OCI-M1 (cell line): ENCODE measurements at regions not wholly inside any gene's neighbourhood (a gene's known extent, or its start where the extent isn't known, plus 50 kb on each side); places are given as distances from the start of the nearest gene placed in this dataset.
"Not testable (repeated sequence)": the region's sequence is repeated elsewhere in the genome, so short reads cannot be mapped to it uniquely, and the experiment has no call there.

Experiments
- DNase-seq: peaks from one replicate; lab custom pipeline; 2025; lab: John Stamatoyannopoulos, UW

DNA sequence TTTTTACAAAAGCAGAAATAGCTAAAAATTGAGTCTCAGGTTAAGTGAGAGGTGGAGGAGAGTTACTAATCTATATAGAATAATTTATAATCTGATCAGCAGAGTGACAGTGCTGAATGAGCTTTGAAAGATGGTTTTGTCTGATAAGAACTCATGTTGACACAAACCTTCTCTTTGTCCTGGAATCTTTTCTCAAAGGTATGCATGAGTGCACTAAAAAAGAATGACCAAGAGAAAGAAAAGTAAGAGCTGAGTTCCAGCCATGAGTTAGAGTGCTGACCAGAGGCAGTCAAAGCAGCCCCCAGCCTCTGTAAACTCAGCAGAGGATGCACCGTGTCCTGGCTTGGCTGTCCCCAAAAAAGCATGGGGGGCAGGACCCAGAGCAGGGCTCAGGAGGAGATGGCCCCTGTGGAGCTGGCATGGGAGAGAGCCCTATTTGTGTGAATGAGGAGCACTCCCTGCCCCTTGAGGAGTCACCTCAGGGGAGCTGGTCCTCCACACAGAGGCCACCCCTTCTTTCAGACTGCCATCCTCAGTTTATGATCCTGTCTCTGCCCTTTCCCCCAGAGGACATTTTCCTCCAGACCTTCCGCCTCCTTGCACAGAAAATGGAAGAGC lies 129.8 kb downstream of the SEC23A start:
- DNase-seq = no peak

DNA sequence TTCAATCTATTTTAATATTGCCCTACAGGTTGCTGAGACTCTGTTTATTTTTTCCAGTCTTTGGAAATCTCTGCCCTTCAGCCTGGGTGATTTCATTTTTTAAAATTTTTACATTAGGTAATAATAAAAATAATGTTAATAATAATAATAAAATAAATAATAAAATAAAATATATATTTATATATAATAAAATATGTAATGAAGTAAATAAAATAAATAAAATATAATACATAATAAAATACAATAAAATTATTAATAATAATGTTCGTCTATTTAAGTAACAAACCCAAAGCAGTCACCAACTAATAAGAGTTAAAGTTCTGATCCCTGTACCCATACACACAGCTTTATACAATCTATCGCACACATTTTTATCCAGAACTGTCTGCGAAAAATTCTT lies 130.5 kb downstream of the SEC23A start:
- no peak for DNase-seq

DNA sequence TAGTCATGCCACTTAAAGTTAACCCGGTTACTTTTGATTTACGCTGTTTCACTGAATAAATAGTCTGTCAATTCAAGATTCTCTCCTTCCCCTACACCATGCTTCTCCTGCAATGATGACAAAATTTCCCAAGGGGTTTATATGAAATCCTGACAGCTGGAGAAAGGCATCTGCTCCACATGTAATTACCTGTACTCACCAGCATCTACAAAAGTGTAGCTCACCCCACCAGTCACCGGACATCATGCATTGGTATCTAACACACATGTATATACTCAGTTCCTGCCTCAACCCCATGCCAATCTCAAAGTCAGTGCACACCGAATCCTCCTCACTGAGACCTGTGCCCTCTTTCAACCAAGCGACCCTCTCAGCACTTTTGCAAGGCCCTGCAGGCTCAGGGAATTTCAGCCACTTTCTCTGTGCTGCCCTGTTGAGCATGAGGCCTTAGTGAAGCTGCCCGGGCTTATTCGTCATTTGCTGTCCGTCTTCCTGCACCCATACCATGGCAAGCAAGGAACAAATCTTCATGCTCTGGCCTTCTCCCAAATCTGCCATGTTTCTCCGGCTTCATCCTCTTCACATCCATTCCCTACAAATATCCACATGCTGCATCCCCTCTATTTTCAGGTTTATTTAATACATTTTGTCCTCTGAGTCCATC lies 131.6 kb downstream of the SEC23A start:
- no peak for DNase-seq

DNA sequence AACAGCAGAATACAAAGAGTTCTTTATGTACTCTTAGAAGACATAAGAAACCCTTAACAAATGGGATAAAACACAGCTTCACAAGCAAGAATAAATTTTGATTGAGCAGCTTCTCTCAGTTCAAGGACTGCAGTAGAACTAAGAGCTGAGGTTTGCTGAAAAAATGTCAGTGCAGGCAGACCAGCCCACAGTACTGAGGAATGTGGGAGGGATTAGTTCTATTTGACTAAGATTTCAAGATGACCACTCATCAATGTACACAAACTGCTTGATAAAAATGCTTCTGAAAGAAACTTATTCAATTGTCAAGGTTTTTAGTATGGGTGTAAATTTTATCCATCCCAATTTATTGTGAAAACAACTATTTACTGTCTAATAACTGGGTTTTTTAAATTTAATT lies 138.4 kb downstream of the SEC23A start:
- no peak for DNase-seq

DNA sequence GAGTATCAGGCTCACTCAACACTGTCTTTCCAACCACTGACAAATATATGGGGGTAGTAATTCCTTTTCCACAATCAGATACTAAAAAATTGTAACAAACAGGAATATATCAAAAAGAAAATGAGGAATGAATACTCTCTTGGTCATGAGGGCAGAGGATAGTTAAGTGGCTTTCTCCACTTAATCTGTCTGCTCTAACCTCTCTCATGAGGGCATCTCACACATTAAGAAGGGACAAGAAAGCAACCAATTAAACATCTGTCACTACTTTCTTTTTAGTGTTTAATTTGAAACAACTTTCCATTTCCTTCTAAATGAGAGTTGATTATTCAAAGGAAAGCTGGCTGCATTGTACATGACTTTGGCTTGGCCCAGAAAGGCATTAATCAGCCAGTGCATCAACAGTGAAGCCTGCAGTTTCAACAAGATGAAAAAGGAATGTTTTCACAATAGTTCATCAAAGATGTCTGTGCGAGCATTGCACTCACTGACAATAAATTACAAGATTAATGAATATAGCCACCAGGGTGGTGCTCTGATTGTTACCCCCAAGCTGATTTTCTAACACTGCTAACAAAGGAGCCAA lies 142.0 kb downstream of the SEC23A start:
- DNase-seq = no peak

DNA sequence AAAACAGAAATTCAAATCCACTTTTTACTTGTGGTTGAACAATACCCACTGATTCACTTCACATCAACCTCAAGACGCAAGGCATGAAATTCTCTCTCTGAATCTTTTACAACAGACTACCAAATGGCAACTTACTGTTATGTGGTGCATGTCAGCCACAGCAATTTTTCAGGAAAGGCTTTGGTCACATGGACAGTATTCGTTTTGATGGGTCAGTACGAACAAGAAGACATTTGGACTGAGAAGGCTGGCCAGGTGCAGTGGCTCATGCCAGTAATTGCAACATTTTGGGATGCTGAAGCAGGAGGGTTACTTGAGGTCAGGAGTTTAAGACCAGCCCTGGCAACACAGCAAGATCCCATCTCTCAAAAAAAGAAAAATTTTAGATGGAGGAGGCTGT lies 144.0 kb downstream of the SEC23A start:
- DNase-seq = no peak

DNA sequence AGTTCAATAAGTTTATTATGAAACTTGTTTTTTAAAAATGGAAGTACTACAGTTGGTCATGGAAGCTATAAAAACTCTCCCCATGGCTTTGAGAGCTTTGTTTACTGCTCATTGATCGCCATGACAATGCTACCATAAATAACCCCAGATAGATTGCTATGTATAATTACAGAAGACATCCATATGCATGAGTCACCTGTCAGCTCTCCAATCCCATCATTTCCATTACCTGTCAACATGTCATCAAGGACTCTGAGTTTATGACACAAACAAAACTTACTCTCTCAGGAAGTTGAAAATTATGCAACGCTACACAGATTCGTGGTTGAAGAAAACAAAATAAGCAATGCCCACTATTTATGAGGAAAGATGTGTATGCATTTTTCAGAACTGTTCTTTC lies 144.4 kb downstream of the SEC23A start:
- no peak for DNase-seq

DNA sequence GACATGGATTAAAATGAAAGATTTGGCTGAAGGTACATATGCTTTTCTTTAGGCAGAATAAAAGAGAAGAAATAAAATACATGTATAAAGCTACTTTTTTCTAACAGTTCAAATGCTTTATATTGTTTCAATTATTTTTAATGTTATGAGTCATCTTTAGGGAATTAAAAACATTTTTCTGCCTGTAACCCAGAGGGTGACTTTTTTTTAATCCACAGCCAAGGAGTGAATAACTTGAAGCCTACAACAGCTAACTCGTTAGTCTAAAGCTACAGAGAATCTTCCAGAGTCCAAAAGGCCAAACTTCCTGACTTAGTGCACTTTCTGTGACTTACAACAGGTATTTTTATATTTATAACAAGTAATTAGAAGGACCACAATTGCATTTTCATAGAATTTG lies 151.6 kb downstream of the SEC23A start:
- DNase-seq = no peak

DNA sequence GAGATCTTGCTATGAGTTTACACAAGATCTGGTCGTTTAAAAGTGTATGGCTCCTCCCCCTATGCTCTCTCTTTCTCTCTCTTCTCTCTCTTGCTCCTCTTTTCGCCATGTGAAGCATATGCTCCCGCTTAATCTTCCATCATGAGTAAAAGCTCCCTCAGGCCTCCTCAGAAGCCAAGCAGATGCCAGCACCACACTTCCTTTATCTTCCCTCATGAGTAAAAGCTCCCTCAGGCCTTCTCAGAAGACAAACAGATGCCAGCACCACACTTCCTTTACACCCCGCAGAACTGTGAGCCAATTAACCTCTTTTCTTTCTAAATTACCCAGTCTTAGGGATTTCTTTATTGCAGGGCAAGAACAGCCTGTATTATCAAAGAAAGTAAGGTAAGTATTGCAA lies 152.4 kb downstream of the SEC23A start:
- DNase-seq = no peak

DNA sequence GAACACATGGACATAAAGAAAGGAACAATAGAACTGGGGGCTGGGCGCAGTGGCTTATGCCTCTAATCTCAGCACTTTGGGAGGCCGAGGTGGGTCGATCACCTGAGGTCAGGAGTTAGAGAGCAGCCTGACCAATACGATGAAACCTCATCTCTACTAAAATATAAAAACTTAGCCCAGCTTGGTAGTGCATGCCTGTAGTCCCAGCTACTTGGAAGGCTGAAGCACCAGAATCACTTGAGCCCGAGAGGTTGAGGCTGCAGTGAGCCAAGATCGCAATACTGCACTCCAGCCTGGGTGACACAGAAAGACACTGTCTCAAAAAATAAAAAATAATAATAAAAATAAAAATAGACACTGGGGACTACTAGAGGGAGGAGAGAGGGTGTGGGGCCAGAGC lies 154.5 kb downstream of the SEC23A start:
- DNase-seq = no peak

DNA sequence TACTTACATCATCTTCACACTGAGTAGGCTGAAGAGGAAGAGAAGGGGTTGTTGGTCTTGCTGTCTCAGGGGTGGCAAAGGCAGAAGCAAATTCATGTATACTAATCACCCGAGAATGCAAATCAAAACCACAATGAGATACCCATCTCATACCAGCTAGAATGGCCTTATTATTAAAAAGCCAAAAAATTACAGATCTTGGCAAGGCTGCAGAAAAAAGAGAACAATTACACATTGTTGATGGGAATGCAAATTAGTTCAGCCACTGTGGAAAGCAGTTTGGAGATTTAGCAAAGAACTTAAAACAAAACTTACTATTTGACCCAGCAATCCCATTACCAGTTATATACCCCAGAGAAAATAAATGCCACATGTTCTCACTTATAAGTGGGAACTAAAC lies 154.9 kb downstream of the SEC23A start:
- no peak for DNase-seq

DNA sequence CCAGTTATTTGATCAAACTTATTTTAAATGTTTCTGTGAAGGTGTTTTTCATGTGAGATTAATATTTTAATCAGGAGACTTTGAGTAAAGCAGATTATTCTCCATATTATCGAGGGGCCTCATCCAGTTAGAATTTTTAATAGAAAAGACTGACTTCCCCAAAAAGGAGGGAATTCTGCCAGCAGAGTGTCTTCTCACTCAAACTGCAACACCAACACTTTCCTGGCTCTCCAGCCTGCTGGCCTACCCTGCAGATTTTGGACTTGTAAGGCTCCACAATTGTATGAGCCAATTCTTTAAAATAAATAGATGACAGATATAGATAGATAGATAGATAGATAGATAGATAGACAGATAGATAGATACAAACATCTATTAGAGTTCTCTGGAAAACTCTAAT lies 155.7 kb downstream of the SEC23A start:
- no peak for DNase-seq

DNA sequence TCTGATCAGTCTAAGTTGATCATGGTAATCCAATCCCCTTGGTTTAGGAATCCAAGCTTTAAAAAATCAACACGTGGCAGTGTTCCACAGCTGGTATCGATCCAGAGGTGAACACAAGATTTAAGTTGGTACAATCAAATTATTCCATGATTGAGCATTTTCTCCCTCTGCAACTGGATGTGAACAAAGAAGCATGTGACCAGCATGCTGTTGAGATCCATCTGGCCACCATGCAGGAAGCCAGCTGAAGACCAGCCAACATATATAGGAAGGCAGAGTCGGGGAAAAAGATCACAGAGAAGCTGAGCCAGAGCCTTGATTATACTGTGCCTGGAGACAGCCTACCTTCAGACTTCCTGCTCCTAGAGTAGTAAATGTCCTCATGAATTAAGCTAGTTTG lies 158.3 kb downstream of the SEC23A start:
- DNase-seq = no peak

DNA sequence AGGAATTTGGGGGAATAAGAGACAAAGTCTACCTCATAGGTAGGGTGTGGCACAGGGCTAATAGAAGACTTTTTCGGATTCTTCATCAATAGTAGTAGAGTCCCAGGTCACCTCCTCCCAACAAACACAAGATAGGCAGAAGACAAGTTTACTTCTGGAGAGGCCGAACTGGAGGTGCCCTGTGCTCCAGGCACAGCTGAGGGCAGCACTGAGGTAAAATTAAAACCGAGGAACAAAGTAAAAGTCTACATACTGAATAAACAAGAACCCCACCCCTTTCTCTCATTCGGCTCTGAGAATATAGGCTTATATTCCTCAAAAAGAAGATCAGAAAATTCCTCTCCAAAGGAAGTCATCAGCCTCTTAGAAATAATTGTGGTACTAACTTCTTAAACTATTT lies 161.5 kb downstream of the SEC23A start:
- DNase-seq = peak; percentile 54

DNA sequence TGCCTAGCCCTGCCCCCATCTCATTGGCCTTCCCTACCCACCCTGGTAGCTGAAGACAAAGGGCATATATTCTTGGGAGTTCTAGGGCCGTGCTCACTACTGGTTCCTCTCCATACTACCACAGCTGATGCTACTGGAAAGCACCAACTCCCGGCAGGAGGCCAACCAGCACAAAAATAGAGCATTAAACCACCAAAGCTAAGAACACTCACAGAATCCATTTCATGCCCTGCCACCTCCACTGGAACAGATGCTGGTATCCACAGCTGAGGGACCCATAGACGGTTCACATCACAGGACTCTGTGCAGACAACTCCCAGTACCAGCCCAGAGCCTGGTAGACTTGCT lies 170.4 kb downstream of the SEC23A start:
- DNase-seq = not testable (repeated sequence)

DNA sequence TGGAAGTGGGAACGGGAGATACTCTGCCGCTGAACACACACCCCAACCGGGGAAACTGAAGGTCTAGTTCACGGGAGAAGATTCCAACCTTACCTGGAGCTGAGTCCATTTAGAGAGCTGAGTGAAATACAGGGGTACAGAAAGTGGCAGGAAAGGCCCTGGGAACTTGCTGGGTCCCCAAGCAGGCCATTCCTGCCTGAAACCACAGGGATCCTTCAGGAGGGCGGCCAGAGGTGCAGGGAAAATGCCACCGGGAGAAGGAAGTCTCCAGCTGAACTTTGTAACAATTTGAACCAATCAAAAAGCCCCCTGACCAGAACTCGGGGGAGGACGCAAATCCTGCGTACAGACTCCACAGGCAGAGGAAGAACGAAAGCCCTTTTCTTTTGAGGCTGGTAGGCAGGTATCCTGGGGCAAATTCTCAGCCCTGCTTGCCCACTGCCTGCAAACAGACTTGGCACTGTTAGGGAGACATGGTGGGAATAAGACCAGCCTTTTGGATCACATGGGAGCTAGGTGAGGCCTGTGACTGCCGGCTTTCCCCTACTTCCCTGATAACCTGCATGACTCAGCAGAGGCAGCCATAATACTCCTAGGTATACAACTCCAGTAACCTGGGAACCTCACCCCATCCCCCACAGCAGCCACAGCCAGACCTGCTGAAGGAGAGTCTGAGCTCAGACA lies 170.9 kb downstream of the SEC23A start:
- DNase-seq = no peak

DNA sequence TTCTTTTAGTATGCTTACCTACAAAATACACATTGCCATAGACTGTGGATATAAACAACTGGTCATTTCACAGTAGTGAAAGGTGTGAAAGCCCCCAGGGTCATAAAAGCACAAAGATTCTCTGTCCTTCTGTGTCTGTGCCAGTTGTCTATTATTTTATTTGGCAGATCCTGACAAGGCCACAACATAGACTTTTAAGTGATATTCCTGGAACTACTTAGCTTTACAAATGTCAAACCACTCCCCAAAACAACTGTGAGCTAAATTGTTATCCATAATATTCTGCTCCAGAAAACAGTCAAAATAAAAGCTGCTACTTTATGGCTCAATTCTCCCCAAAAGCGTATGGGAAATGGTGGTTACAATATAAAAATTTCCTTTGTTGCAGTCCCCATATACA lies 172.1 kb downstream of the SEC23A start:
- no peak for DNase-seq

DNA sequence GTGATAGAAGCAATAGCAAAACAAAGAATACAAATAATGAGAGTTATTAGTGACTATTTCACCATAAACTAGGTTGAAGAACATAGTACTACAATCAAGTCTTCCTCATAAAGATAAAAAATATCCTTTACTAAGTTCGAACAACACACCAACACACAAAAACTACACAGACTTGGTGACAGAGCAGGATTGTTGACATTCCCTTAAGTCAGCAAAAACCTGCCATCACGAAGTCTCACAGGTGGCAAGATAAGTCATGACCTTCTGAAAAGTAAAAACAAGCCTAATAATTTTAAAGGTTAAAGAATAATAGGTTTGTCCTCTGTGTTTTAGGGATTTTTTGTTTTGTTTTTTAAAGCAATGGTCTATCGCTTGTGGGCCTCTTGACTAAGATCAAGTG lies 173.0 kb downstream of the SEC23A start:
- DNase-seq = no peak

DNA sequence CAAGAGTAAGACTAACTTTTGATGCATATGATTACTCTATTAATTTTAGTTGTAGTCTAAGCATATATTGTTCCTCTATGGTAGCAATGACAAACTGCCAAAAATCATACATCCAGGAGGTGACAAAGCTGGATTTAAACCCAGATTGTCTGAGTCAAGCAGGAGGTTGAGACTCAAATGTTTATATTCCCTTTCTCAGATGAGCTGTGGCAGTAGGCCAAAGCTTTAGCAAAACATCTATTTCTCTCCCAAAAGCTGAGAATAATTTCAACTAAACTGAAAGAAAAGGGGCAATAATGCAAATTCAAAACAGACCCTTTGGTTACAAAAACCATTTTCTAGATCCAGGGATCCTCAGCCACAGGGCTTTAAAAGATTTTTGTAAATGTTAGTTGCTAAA lies 173.6 kb downstream of the SEC23A start:
- DNase-seq = no peak

DNA sequence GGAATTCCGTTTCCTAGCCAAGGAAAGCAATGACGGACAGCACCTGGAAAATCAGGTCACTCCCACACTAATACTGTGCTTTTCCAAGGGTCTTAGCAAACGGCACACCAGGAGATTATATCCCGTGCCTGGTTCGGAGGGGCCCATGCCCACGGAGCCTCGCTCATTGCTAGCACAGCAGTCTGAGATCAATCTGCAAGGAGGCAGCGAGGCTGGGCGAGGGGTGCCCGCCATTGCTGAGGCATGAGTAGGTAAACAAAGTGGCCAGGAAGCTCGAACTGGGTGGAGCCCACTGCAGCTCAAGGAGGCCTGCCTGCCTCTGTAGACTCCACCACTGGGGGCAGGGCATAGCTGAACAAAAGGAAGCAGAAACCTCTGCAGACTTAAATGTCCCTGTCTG lies 181.1 kb downstream of the SEC23A start:
- DNase-seq = not testable (repeated sequence)

DNA sequence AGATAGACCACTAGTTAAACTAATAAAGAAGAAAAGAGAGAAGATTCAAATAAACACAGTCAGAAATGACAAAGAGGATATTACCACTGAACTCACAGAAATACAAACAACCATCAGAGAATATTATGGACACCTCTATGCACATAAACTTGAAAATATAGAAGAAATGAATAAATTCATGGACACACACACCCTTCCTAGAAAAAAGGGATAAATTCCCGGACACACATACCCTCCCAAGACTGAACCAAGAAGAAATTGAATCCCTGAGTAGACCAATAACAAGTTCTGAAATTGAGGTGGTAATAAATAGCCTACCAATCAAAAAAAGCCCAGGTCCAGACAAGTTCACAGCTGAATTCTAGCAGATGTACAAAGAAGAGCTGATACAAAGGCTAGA lies 187.9 kb downstream of the SEC23A start:
- no peak for DNase-seq

DNA sequence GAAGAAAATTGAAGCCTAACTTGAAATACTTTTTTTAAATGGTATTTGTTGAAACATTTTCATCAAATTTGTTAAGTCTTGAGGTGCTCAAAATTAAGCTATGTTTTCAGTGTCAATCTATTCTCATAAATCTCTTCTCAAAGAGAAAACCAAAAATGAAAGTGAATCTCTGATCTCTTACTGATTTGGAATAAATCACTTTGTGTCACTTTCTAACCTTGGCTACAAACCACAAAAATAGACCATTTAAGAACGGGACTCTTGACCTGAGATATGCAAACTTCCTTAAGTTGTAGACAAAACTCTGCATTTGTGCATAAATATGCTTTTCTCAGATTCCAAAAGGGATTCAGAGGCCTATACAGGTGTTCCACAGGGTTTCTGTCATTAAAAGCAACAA lies 192.9 kb downstream of the SEC23A start:
- DNase-seq = peak; percentile 4

DNA sequence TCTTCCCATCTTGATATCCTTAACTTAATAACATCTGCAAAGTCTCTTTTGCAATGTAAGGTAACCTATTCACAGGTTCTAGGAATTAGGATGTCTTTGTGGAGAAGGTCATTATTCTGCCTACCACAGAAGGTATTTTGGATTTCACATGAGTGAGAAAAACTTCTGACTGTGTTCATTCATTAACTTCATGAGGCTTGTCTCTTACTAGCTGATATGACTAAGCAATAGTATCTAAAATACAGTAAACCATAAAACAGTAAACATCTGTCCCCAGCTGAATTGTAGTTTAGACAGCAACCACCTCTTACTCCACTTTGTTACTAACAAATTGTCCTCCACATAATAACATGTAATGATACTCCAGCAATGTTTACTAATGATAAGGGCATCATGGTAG lies 198.1 kb downstream of the SEC23A start:
- no peak for DNase-seq
